ENCODE measurements at regions not wholly inside any gene's neighbourhood (a gene's known extent, or its start where the extent isn't known, plus 50 kb on each side); places are given as distances from the start of the nearest gene placed in this dataset.

- TF ChIP-seq CTCF (IDR thresholded peaks at IDR 0.05) (no peak), POLR2AphosphoS5 (IDR thresholded peaks at IDR 0.05; ENCODE audit: insufficient read depth in 1 of 2, low read depth in 1 of 2) (no peak), POLR2A (IDR thresholded peaks at IDR 0.05) (no peak)
- intact Hi-C loops (cut with DNase I) = no loop called here
Observed at GRCh38 chrX:46036508-46036907, 508.7 kb downstream of the ZNF674 start.

GRCh38 chrX:46034868-46035267 lies 510.4 kb downstream of the ZNF674 start:
- TF ChIP-seq POLR2A (IDR thresholded peaks at IDR 0.05) (no peak), POLR2AphosphoS5 (IDR thresholded peaks at IDR 0.05; ENCODE audit: insufficient read depth in 1 of 2, low read depth in 1 of 2) (no peak), CTCF (IDR thresholded peaks at IDR 0.05) (no peak)
- intact Hi-C loops (cut with DNase I) = no loop called here
- H3K4me3 ChIP-seq = no peak overlapping the region
- H3K27me3 ChIP-seq = no peaks in the 10 kb centered on the region
- no peaks in the 10 kb centered on the region for H3K36me3 ChIP-seq
- no peak overlapping the region for H3K27ac ChIP-seq
- no peaks in the 10 kb centered on the region for H3K9me3 ChIP-seq
- DNase-seq (ENCODE audit: extremely low spot score in 2 of 2) = no peak
- no peaks in the 10 kb centered on the region for H3K4me1 ChIP-seq

More at GRCh38 chrX:46036508-46036907, 508.7 kb downstream of the ZNF674 start:
- no peaks in the 10 kb centered on the region for H3K27me3 ChIP-seq
- DNase-seq (ENCODE audit: extremely low spot score in 2 of 2) = no peak
- no peaks in the 10 kb centered on the region for H3K36me3 ChIP-seq
- H3K27ac ChIP-seq = no peak overlapping the region
- H3K4me1 ChIP-seq = no peaks in the 10 kb centered on the region
- H3K4me3 ChIP-seq = no peak overlapping the region
- H3K9me3 ChIP-seq = no peaks in the 10 kb centered on the region

GRCh38 chrX:46029777-46030176 lies 515.4 kb downstream of the ZNF674 start:
- H3K36me3 ChIP-seq = no peaks in the 10 kb centered on the region
- no peaks in the 10 kb centered on the region for H3K4me1 ChIP-seq
- no peak overlapping the region for H3K27ac ChIP-seq
- H3K27me3 ChIP-seq = no peaks in the 10 kb centered on the region
- DNase-seq (ENCODE audit: extremely low spot score in 2 of 2) = no peak
- no peak overlapping the region for H3K4me3 ChIP-seq
- intact Hi-C loops (cut with DNase I) = no loop called here
- no peaks in the 10 kb centered on the region for H3K9me3 ChIP-seq
- TF ChIP-seq CTCF (IDR thresholded peaks at IDR 0.05) = no peak
- TF ChIP-seq POLR2A (IDR thresholded peaks at IDR 0.05) = no peak
- TF ChIP-seq POLR2AphosphoS5 (IDR thresholded peaks at IDR 0.05; ENCODE audit: insufficient read depth in 1 of 2, low read depth in 1 of 2) = no peak

GRCh38 chrX:46016296-46016695 lies 528.9 kb downstream of the ZNF674 start:
- H3K36me3 ChIP-seq = no peaks in the 10 kb centered on the region
- H3K27ac ChIP-seq = no peak overlapping the region
- H3K4me1 ChIP-seq = no peaks in the 10 kb centered on the region
- H3K27me3 ChIP-seq = no peaks in the 10 kb centered on the region
- H3K4me3 ChIP-seq = no peak overlapping the region
- H3K9me3 ChIP-seq = no peaks in the 10 kb centered on the region
- intact Hi-C loops (cut with DNase I) = no loop called here
- DNase-seq (ENCODE audit: extremely low spot score in 2 of 2) = no peak
- TF ChIP-seq POLR2AphosphoS5 (IDR thresholded peaks at IDR 0.05; ENCODE audit: insufficient read depth in 1 of 2, low read depth in 1 of 2) = no peak

- intact Hi-C loops (cut with DNase I) = no loop called here
- Histone ChIP-seq H3K27ac (no peak overlapping the region), H3K4me3 (no peak overlapping the region), H3K36me3 (no peaks in the 10 kb centered on the region), H3K27me3 (no peaks in the 10 kb centered on the region), H3K9me3 (no peaks in the 10 kb centered on the region), H3K4me1 (no peaks in the 10 kb centered on the region)
- TF ChIP-seq POLR2AphosphoS5 (IDR thresholded peaks at IDR 0.05; ENCODE audit: insufficient read depth in 1 of 2, low read depth in 1 of 2) (no peak), CTCF (IDR thresholded peaks at IDR 0.05) (no peak), POLR2A (IDR thresholded peaks at IDR 0.05) (no peak)
- no peak for DNase-seq (ENCODE audit: extremely low spot score in 2 of 2)
Observed at GRCh38 chrX:46015653-46016052, 529.6 kb downstream of the ZNF674 start.
